Left kidney (tissue), 1 donor: ENCODE measurements at regions not wholly inside any gene's neighbourhood (a gene's known extent, or its start where the extent isn't known, plus 50 kb on each side); places are given as distances from the start of the nearest gene placed in this dataset.
A peak's percentile ranks its signal among the peaks of the same experiment; 100 is the strongest.
"Not testable (repeated sequence)": the region's sequence is repeated elsewhere in the genome, so short reads cannot be mapped to it uniquely, and the experiment has no call there.

Experiments
- DNase-seq: peaks from one replicate; pipeline ENCODE4 v3.0.0-alpha.2; 2013

DNA sequence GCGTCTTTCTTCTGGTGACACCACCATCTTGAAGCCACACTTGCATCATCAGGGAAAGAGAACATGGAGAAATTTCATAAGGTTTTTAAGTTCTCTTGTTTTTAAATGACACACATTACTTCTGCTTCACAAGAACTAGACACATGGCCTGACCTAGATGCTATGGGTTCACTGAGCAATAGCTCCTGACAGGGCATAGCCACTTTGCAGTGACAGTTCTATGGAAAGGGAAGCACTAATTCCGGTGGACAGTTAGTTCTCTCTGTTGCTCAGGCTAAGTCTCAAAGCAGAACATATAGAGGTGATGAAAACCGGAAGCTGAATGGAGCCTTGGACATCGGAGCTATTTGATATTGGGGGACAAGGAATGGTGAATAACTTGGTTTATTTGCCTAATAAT, 940.1 kb upstream of the WWC1 start:
- no peak for DNase-seq

DNA sequence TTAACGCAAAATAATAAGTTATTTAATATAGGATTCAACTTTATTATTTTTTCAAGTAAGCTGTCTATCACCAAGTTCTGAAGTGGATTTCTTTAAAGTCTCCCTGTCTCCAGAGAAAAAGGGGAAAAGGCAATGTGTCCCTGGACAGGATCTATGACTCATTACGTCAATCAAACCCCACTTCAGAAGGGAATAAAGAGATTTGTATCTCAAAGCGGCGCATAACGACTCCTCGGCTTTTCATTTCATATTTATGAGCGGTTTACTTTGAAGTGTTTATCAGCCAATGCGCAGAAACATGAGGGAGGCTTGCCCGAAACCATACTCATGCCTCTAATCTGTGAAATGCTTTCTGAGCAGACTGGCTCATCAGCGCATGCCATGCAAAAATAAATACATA, 938.6 kb upstream of the WWC1 start:
- DNase-seq = no peak

DNA sequence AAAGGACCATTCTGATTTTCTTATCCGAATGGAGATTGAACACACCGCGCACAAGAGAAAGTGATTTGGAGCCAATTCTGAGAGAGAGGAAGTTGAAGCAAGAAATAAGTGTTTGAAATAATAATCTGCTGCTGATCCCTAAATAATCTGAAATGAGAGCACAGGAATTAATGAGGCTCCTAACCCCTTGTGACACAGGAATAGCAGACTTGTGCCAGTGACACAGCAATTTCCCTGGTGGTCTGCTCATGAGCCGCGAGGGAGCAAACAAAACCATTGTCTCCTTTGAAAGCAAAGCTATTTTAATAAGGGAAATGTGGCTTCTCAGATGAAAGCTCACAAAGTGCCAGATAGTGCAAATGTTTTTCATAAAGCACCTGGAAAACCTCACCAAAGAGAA, 936.1 kb upstream of the WWC1 start:
- no peak for DNase-seq

DNA sequence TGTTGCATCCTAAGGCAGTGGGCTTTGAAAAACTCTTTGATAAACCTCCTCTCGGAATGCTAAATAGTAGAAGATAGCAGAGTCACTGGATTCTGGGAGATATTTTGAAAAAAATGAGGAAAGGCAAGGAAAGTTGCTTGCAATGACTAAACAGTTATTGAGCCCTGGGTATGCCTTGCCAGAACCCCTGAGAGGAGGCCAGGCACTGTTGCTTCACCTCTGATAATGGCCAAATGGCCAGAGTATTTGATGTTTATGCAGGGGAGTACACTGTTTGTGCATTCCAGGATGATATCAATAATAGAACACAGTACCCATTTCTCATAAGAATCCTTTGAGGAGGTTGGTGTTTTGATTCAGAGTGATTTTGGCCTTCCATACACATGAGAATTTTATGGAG, 935.1 kb upstream of the WWC1 start:
- DNase-seq = no peak

DNA sequence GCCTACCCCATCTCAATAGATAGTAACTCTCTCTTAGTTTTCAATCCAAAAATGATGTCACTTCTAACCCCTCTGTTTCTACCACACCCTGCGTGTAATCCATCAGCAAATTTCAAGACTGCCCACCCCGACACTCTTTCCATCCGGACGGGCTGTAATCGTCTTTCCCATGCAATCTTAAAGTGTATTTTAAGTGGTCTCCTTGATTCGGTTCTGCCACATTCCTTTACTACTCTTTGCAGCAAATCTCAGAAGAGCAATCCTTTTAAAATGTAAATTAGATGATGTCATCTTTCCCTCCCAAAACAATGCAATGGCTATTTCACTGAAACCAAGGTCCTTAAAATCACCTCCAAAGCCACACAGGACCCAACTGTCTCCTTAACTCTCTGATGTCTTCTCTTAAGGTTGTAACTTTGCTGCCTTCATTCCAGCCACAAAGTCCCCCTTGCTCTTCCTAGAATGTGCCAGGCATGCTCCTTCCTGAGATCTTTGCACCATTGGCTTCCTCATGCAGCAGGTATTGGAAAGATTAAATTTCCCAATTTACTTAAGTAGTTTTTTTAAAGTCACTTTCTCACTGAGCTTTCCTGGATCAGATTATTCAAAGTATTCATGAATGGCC, 932.5 kb upstream of the WWC1 start:
- DNase-seq = no peak

DNA sequence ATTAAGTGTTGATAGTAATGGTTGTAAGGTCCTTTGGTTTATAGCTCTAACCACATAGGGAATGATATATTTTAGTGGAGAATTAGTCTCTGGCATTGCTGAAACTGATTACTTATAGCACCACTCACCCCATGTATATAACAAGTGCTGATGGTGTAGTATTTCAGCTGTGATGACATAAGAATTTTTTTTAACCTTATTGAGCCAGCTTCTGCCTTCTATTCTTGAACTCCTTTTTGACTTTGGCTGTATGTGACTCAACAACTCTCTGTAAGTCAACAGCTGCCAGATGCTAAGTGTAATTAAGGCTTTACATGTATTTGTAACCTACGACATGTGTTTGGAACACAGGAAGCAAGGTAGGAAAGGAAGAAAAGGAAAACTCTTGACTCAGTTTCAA, 929.6 kb upstream of the WWC1 start:
- no peak for DNase-seq

DNA sequence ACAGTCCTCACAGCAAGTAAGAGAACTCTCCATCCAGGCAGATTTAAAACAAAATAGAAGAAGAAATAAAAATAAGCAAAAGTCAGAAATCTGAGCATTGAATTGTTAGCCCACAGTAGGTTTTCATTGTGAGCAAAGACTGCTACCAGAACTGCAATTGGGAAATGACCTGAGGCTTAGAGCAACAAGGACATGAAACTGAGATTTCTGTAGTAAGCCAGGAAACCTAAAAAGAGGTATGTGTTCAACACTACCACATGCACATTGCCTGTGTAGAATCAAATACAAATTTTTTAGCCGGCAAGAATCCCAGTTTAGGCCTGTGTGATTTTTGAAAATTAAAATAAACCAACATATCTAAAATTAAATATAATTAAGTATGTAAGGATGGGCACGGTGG, 928.4 kb upstream of the WWC1 start:
- no peak for DNase-seq

DNA sequence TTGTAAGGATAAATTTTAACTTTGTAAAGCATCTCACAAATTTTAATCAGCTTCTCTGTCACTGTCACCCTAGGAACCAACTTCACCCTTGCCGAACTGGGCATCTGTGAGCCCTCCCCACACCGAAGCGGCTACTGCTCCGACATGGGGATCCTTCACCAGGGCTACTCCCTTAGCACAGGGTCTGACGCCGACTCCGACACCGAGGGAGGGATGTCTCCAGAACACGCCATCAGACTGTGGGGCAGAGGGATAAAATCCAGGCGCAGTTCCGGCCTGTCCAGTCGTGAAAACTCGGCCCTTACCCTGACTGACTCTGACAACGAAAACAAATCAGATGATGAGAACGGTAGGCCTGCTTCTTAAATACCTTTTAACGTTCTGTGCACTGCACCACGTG, 916.3 kb upstream of the WWC1 start:
- DNase-seq = no peak

DNA sequence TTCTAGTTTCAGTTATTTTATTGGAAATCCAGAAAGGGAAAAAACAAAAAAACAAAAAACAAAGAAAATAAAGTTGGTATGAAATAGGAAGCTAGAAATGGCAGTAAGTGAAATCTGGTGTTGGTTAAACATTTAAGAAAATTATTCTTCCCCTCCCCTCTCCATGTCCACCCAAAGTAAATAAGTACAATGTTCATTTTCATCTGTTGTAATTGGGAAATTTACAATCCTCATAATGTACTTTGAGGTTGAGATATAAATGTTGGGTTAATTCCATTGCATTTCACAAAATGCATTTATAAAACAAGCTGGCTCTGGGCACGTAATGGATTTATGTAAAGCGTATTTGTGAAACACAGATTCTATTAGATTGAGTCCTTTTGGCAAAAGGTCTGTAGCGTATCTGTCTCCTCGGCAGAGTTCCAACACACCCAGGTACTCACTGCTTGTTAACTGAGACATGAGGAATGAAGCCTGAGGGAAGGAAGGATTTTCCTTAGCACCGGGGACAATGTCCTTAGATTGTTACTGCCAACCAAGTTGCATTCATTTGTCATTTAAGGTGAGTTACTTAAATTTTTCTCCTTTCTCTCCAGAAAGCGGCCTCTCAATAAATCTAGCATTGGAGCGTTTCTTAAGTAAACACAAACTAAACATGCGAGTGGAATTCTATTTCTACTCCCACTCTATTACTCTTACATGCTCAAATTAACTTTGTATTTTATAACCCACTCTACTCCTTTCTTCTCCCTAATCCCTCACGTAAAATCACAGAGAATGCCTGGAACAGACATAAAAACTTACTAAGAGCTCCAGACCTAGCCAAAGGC, 912.3 kb upstream of the WWC1 start:
- peak; percentile 14 for DNase-seq

DNA sequence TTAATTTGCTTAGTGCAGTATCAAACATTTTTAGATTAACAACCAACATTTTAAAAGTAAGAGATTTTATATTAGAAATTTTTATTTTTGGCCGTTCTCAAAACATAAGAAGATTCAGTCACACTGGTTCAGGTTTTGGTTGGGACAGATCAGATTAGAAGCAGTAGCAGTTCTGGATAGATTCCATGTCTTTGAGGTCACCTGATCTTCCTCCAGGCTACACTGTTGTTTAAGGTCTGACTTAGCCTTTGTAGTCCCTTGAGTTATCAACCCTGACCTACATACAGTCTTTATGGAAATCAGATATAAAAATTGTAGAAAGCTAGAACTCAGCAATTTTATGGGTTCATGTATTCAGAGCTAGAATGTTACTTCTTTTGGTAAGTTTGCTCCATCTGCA, 910.0 kb upstream of the WWC1 start:
- no peak for DNase-seq

DNA sequence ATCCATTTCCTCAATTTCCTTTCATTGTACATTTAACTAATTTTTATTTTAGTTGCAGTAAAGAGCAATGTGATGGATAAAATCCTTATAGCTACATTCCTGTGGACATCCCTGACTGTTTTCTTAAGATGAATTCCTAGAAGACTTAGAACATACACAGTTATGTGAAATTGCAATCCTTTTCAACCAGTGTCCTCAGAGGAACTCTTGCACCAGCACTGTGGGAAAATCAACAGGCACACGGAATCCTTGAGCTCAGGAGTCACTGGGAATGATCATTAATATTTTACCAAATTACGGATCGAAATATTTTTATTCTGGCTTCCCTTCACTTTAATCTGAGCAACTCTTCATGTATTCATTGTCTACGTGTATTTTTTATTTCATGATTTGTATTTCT, 901.9 kb upstream of the WWC1 start:
- DNase-seq = no peak

DNA sequence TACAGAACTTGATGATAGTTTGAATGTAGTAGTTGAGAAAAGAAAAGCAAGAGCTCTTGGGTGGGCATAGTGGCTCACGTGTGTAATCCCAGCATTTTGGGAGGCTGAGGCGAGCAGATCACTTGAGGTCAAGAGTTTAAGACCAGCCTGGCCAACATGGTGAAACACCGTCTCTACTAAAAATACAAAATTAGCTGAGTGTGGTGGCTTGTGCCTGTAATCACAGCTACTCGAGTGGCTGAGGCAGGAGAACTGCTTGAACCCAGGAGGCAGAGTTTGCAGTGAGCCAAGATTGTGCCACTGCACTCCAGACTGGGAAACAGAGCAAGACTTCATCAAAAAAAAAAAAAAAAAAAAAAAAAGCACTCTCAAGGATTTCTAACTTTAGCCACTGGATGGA, 900.2 kb upstream of the WWC1 start:
- DNase-seq = not testable (repeated sequence)

DNA sequence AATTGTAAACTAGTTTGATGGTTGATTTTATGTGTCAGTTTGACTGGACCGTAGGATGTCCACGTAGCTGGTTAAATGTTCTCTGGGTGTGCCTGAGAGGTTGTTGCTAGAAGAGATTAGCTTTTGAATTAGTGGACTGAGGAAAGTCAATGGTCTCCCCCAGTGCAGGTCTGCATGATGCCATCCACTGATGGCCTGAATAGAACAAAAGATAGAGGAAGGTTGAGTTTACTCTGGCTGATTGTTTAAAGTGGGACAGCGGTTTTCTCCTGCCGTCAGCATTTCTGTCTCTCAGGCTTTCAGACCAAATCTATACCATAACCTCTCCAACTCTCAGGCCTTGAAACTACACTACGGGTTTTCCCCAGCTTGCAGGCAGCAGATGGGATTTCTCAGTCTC, 899.2 kb upstream of the WWC1 start:
- DNase-seq = no peak

DNA sequence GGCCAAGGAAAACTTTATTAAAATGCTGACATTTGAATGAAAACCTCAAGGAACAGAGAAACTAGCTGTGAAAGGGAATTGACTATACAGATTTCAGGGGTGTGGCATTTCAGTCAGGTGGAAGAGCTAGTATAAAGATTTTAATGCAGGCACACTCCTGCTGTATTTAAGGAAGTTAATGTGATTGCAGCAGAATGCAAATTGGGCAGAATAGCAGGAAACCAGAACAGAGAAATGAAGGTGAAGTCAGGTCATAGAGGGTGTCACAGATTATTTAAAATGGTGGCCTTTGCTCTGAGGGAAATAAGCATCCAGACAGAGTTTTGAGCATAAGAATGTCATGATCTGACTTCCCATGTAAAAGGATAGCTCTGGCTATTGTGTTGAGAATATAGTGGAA, 898.1 kb upstream of the WWC1 start:
- no peak for DNase-seq

DNA sequence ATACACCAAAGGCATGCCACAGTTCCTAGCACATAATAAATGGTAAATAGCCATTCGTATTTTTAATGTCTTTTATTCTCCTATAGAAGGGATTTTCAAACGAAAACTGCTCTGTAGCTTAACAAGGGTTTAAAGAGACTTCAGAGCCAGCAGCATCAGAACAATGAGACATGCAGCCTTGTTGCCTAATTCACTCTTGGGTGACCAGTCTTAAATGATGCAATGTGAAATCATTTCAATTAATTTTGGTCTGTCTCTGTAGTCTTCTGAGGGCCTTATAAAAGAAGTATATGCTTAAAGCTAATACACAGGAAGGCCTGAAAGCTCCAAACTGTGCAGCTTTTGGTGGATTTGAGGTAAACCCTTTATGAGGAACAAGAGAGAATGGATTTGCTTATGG, 888.8 kb upstream of the WWC1 start:
- DNase-seq = no peak

DNA sequence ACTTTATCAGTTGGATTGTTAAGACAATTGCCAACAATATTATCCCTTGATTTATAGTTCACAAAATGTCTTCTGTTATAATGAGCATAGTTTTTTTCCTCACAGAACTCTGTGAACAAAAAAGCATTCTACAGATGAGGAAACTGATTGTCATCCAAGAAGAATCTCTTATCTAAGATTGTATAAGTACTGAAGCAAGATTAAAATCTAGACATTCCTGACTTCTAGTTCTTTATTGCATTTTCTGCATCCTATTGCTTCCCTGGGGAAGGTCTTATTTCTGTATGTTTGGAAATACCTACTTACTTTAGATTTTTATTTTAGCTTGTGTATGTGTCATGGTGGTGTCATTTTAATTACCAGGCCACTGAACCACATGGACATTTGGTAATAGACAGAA, 884.9 kb upstream of the WWC1 start:
- no peak for DNase-seq

DNA sequence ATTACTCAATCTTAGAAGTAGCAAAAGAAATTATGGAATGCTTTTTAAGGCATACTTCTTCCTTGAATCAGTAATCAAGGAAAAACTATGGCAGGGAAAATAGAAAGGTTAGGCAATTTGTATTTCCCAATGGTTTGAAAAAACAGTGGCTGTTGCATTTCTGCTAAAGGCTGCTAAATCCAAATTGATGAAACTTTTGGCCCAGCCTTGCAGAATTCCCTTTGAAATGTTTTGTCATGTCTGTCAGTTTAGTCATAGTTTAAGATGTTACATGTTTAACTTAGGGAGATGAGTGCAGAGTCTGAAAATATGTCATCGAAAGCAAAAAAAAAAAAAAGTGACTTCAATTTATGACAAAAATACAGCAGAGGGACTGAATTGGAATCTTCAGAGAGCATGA, 878.9 kb upstream of the WWC1 start:
- no peak for DNase-seq

DNA sequence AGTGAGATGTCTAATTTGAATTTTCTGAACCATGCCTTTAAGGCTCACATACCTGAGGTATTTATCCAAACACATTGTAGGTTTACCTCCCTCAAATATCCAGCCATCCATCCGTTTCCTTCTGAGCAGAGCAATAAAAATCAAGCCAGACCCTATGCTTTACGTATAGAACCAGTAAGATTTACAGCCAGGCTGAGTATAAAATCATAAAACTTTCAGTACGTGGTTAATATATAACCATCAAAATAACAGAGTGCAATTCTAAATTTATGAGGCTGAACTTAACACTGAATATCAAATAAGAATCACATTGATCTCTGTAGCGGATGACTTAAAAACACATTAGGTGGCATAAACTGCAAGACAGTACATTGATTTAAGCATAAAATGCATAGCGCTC, 877.9 kb upstream of the WWC1 start:
- peak; percentile 10 for DNase-seq

DNA sequence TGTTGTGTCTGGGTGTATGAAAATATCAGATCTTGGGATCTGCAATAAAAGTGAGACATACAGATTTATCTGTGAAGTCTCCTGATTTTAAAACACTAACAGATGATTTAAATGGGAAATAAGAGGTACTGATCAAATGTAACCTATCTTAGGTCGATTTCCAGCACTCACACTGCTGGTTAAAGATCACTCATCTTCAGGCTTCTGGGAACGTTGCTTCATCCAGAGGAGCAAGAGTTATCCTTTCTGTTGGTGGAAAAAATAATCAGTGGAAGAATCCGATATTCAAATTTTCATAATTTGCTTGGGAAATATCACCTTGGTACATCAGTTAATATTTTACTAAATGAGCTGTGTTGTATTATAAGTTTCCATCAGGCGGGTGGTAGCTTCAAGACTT, 876.8 kb upstream of the WWC1 start:
- DNase-seq = no peak

DNA sequence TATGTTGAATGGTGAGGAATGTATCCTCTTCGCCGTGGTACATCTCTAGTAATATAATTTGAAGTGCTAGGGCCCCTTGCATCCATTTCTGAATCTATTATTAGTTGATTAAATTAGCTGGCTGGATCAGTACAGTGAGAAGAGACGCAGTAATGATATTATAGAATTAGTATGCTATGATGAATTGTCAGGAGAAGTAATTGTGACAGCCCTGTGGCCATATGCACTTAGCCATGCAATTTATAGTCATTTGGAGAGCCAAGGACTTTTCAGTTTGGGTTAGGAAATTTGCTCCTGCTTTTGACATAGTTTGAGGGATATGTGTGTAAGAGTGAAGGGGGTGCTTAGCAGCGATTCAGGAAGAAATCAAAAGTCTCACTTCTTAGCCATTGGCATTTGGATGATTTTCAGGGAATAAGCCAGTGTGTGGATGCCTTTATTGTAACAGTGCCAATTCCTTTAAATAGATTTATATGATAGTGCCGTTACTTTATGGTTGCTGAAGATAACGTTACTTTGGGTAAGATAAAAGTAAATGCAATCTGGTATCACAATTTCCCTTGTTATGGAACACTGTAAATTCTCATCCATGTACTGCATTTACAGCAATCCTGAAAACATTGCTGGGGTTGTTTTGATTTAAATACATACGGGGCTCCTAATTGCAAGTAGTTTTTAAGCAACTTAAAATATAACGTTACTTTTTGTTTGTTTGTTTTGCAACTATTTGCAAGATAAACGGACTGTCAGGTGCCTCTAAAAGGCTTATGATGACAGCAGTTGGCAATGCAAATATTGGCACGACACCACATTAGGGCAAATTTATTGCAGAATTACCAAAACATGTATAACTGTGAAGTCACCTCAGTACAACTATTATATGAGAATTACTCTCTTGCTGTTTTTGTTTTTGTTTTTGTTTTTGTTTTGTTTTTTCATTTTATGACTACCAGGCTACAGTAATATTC, 875.4 kb upstream of the WWC1 start:
- no peak for DNase-seq

DNA sequence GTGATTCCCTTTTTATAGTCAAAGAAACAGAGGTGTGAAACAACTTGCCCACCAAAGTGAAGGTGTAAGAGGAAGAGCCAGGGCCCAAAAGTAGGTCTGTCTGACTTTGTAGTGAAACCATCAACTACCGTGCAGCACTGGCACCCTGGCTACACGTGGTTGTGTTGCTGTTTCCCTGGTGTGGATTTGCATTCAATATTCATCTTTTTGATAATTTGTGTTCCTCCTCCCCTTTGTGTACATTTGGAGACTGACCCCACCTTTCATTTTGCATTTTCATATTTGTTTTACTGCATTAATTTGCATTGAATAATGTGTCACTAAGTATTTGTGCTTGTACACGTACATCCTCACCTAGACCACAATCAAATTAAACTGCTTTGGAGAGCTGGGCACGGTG, 873.8 kb upstream of the WWC1 start:
- no peak for DNase-seq

DNA sequence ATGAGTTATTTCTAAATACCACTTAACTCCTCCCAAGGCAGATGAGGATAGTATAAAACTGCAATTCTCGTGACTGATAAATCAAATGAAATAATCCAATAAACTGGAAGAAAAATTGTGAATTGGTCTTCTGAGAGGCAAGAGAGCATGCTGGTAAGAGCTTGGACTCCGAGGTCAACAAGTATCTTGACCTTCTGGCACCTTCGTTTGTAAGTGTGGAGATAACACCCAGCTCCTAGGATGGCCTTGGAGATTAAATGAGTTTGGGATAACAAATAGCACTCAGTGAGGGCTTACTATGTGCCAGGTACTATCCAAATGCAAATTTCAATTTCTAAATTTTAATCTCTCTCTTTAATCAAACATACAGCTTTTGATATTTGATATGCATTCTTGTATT, 866.3 kb upstream of the WWC1 start:
- no peak for DNase-seq

DNA sequence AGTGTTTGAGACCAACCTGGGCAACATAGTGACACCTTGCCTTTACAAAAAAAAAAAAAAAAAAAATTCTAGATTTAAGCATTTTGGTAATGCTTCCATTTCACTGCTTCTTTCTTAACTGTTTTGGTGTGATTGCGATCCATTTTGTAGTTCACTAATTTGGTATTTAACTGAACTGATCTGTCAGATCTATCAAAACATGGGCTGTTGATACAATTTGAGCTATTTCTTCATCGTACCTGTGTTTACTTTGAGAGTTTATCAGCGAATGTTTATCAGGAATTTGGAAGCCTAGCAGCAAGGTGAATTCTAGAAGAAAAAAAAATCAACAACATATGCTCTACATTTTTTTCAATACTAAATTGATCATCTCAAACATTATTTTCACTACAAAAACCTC, 864.9 kb upstream of the WWC1 start:
- no peak for DNase-seq
